Spleen (tissue), 7 donors: ENCODE measurements at regions not wholly inside any gene's neighbourhood (a gene's known extent, or its start where the extent isn't known, plus 50 kb on each side); places are given as distances from the start of the nearest gene placed in this dataset.

Source experiments
- POLR2A ChIP-seq, 3 donors: fragments of 450-650 bp; IDR thresholded peaks; one replicate each; pipeline ENCODE4 v1.5.1; 2017; ENCODE audit warnings: antibody characterized with exemption in 3 of 3, mild to moderate bottlenecking in 1 of 3
- TF ChIP-seq, protein P1 (sequence below), 11 experiments: fragments of 200-600 bp in 7 of 11; fragments of 450-650 bp in 4 of 11; sonication (generic) in 4 of 11; IDR thresholded peaks in 8 of 11; conservative IDR thresholded peaks in 3 of 11; 1 replicate in 7 of 11; 2 replicates in 4 of 11; pipeline versions ENCODE4 v1.4.0 to v1.8.0; 2016 to 2021; ENCODE audit warnings: antibody characterized with exemption in 11 of 11, inconsistent platforms in 4 of 11, mild to moderate bottlenecking in 1 of 11
- donor health status: DM: no; HTN: no; CAD: no; lungs with moderate emphysema.
- donor health status: DM: no; HTN: no; CAD: no.
- donor health status: DM: no; HTN: no; CAD: no.

DNA sequence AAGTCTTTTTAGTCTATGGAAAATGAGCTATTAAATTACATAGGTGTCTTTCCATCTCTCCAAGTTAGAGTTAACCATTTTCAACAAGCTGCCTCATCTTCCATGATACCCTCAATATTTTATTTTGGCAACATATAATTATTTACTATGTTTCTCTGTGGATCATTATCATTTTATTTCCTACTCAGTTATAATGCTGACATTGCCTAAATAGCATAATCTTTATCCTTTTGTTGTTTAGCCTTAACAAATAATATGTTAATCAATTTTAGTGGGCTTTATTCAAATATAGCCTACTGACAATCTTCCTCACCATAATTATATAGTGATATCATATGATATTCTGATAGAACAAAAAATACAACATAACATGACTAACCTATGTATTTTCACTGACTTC, 1044.8 kb upstream of the FOXG1 start:
- TF ChIP-seq, protein P1, sequence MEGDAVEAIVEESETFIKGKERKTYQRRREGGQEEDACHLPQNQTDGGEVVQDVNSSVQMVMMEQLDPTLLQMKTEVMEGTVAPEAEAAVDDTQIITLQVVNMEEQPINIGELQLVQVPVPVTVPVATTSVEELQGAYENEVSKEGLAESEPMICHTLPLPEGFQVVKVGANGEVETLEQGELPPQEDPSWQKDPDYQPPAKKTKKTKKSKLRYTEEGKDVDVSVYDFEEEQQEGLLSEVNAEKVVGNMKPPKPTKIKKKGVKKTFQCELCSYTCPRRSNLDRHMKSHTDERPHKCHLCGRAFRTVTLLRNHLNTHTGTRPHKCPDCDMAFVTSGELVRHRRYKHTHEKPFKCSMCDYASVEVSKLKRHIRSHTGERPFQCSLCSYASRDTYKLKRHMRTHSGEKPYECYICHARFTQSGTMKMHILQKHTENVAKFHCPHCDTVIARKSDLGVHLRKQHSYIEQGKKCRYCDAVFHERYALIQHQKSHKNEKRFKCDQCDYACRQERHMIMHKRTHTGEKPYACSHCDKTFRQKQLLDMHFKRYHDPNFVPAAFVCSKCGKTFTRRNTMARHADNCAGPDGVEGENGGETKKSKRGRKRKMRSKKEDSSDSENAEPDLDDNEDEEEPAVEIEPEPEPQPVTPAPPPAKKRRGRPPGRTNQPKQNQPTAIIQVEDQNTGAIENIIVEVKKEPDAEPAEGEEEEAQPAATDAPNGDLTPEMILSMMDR (IDR thresholded peaks at IDR 0.05 in 8 of 11, conservative IDR thresholded peaks at IDR 0.05 in 3 of 11) = no peak
- no peak for TF ChIP-seq POLR2A (IDR thresholded peaks at IDR 0.05)
